GM12878 (cell line): ENCODE measurements at regions not wholly inside any gene's neighbourhood (a gene's known extent, or its start where the extent isn't known, plus 50 kb on each side); places are given as distances from the start of the nearest gene placed in this dataset.

ENCODE experiments used
- ATAC-seq: fragments of 200-7000 bp; cut with Tn5 transposase; 3 replicates; pipeline ENCODE4 v1.9.1; 2020; ENCODE audit warnings: mild to moderate bottlenecking, moderate library complexity
- BruUV-seq: library from RNA; stranded (reverse); fragments of 400-500 nt; replicated peaks from 2 replicates; lab custom pipeline; 2021; lab: Mats Ljungman, UMichigan
- CTCF ChIA-PET: fragments of 300-600 bp; sonication (Branson Sonifier 250); formaldehyde crosslinking; extraction: SDS; loops from one replicate; lab custom pipeline; 2021; ENCODE audit warnings: inconsistent platforms; lab: Yijun Ruan, JAX
- POLR2A ChIA-PET: fragments of 350-600 bp; formaldehyde crosslinking; extraction: SDS; loops from one replicate; lab custom pipeline; 2021; ENCODE audit warnings: inconsistent platforms; lab: Charles Lee
- RAD21 ChIA-PET: fragments of 300-600 bp; sonication (Branson Sonifier 250); formaldehyde crosslinking; loops from one replicate; lab custom pipeline; 2023; ENCODE audit warnings: antibody characterized with exemption; ENCODE audit not compliant: unreplicated experiment; lab: Charles Lee
- SMC1A ChIA-PET: fragments of 300-600 bp; sonication (Branson Sonifier 250); formaldehyde crosslinking; loops from one replicate; lab custom pipeline; 2023; ENCODE audit not compliant: unreplicated experiment, uncharacterized antibody; lab: Charles Lee
- DNase-seq: peaks from one replicate; pipeline ENCODE4 v3.0.0-alpha.2; 2011; ENCODE audit warnings: low read depth, low spot score
- FAIRE-seq: peaks from 3 replicates; lab custom pipeline; 2011; peaks lifted over from hg19 to GRCh38; lab: Jason Lieb, UNC
- H2AFZ ChIP-seq: 2 replicates; pipeline ENCODE4 v1.6.0; 2011; ENCODE audit warnings: low read depth, low read length, control low read depth; ENCODE audit not compliant: control insufficient read depth
- H3K27ac ChIP-seq: 2 replicates; pipeline ENCODE4 v1.5.1; 2011; ENCODE audit warnings: control low read depth; ENCODE audit not compliant: control insufficient read depth, insufficient read depth
- H3K27me3 ChIP-seq, 2 experiments: replicated peaks in 1 of 2; 2 replicates each; pipeline versions ENCODE4 v1.6.0 to v1.6.1; 2011; ENCODE audit warnings: low read length in 1 of 2; ENCODE audit not compliant: control insufficient read depth in 2 of 2, insufficient read depth in 2 of 2
- H3K36me3 ChIP-seq, 2 experiments: 2 replicates each; pipeline ENCODE4 v1.5.1; 2011; ENCODE audit warnings: low read length in 1 of 2; ENCODE audit not compliant: control insufficient read depth in 2 of 2, insufficient read depth in 2 of 2
- H3K4me1 ChIP-seq: 2 replicates; pipeline ENCODE4 v1.6.1; 2011; ENCODE audit warnings: mild to moderate bottlenecking, low read length, moderate library complexity, mixed read lengths; ENCODE audit not compliant: control insufficient read depth, insufficient read depth
- H3K4me2 ChIP-seq: 2 replicates; pipeline ENCODE4 v1.6.0; 2011; ENCODE audit warnings: control low read depth; ENCODE audit not compliant: control insufficient read depth, insufficient read depth
- H3K4me3 ChIP-seq: fragments of 200-600 bp; sonication (generic); 2 replicates; pipeline ENCODE4 v1.5.1; 2016
- H3K79me2 ChIP-seq: 2 replicates; pipeline ENCODE4 v1.6.0; 2011; ENCODE audit warnings: low read length; ENCODE audit not compliant: control insufficient read depth, insufficient read depth
- H3K9ac ChIP-seq: 2 replicates; pipeline ENCODE4 v1.8.0; 2011; ENCODE audit warnings: low read length, control low read depth, mixed read lengths; ENCODE audit not compliant: control insufficient read depth, insufficient read depth
- H3K9me3 ChIP-seq: replicated peaks from 3 replicates; pipeline ENCODE4 v1.5.1; 2011; ENCODE audit warnings: mild to moderate bottlenecking, low read length; ENCODE audit not compliant: control insufficient read depth, insufficient read depth
- H4K20me1 ChIP-seq: 2 replicates; pipeline ENCODE4 v1.6.0; 2011; ENCODE audit not compliant: control insufficient read depth, insufficient read depth
- BACH1 ChIP-seq: fragments of 450-650 bp; IDR thresholded peaks from 2 replicates; pipeline ENCODE4 v1.6.1; 2017; ENCODE audit warnings: mild to moderate bottlenecking, borderline replicate concordance
- CHD2 ChIP-seq: IDR thresholded peaks from 2 replicates; pipeline ENCODE4 v1.6.1; 2011; ENCODE audit warnings: low read depth, low read length, improper control_type of control experiment, borderline replicate concordance
- CHD4 ChIP-seq: fragments of 200-600 bp; sonication (generic); IDR thresholded peaks from 2 replicates; pipeline ENCODE4 v1.6.1; 2016; ENCODE audit warnings: mild to moderate bottlenecking
- GATAD2B ChIP-seq: fragments of 450-650 bp; conservative IDR thresholded peaks from 2 replicates; pipeline ENCODE4 v1.6.1; 2017; ENCODE audit warnings: low read depth, mild to moderate bottlenecking, moderate library complexity
- HDAC6 ChIP-seq: fragments of 200-600 bp; sonication (generic); IDR thresholded peaks from one replicate; pipeline ENCODE4 v1.8.0; 2017; ENCODE audit warnings: antibody characterized with exemption; ENCODE audit not compliant: unreplicated experiment
- MEF2A ChIP-seq: IDR thresholded peaks from 2 replicates; pipeline ENCODE4 v1.6.1; 2011; ENCODE audit warnings: low read depth, mild to moderate bottlenecking, low read length, moderate library complexity; ENCODE audit not compliant: insufficient read depth
- NFYB ChIP-seq: IDR thresholded peaks from 2 replicates; pipeline ENCODE4 v1.6.1; 2011; ENCODE audit warnings: low read depth, mild to moderate bottlenecking, low read length, improper control_type of control experiment, moderate library complexity; ENCODE audit not compliant: insufficient read depth
- NRF1 ChIP-seq: conservative IDR thresholded peaks from 2 replicates; pipeline ENCODE4 v1.6.1; 2011; ENCODE audit warnings: mild to moderate bottlenecking, low read depth, low read length, improper control_type of control experiment
- SREBF2 ChIP-seq: IDR thresholded peaks from 2 replicates; pipeline ENCODE4 v1.6.1; 2012; ENCODE audit warnings: mild to moderate bottlenecking, low read length
- TBL1XR1 ChIP-seq: IDR thresholded peaks from 2 replicates; pipeline ENCODE4 v1.6.1; 2012; ENCODE audit warnings: low read depth, low read length, improper control_type of control experiment
- WGBS: methylation state at CpG from one replicate; pipeline ENCODE4 v1.1.6; 2016; ENCODE audit warnings: low lambda C conversion rate; ENCODE audit not compliant: insufficient replicate concordance, insufficient coverage; ENCODE audit errors: missing lambda C conversion rate; 5-methylcytosine and 5-hydroxymethylcytosine counted together
- in situ Hi-C: fragments of 300-500 bp; cut with MboI; formaldehyde crosslinking; loops from 9 replicates; pipeline ENCODE4 v1.14.3; 2018; ENCODE audit warnings: mixed read lengths
- intact Hi-C: fragments of 100-400 bp; cut with micrococcal nuclease; formaldehyde crosslinking; loops from one replicate; pipeline ENCODE4 v1.14.2; 2022; ENCODE audit not compliant: unreplicated experiment
- TF ChIP-seq, protein P1 (sequence below): fragments of 450-650 bp; IDR thresholded peaks from 2 replicates; pipeline ENCODE4 v1.6.1; 2017; ENCODE audit warnings: mild to moderate bottlenecking
- TF ChIP-seq, protein P2 (sequence below): fragments of 450-650 bp; IDR thresholded peaks from 2 replicates; pipeline ENCODE4 v1.6.1; 2017; ENCODE audit warnings: mild to moderate bottlenecking, moderate library complexity
- TF ChIP-seq, protein P3 (sequence below): IDR thresholded peaks from 2 replicates; pipeline ENCODE4 v1.6.1; 2011; ENCODE audit warnings: low read depth, mild to moderate bottlenecking, low read length, moderate library complexity, borderline replicate concordance; ENCODE audit errors: extremely low read depth
- TF ChIP-seq, protein P4 (sequence below): fragments of 450-650 bp; IDR thresholded peaks from 2 replicates; pipeline ENCODE4 v1.6.1; 2017; ENCODE audit warnings: mild to moderate bottlenecking, low read depth, inconsistent platforms; ENCODE audit not compliant: poor library complexity, severe bottlenecking
- TF ChIP-seq, protein P5 (sequence below): fragments of 450-650 bp; IDR thresholded peaks from 2 replicates; pipeline ENCODE4 v1.6.1; 2017; ENCODE audit warnings: low read depth, mild to moderate bottlenecking, moderate library complexity

DNA sequence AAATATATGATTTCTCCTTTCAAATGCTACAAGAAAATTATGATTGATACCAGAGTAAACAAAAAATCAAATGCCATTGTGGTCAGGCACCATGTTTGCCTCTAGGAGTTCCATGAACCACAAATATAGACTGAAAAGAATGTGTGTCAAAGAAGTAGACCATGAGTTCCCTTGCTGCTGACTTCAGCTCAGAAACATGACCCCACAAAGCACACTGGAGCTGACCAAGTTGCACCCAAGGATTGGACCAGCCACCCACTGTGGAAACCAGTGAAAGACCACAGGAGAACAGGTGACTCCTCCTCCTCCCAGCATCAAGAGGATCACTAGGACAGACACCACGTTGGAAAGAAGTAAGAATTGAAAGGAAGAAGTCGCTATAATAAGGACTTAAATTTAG is 90.8 kb upstream of the TENT5A start:
- Histone ChIP-seq H3K27me3 (no peaks in the 10 kb centered on the region), H3K4me3 (no peak overlapping the region), H3K9me3 (no peaks in the 10 kb centered on the region), H3K79me2 (no peaks in the 10 kb centered on the region), H3K4me1 (no peaks in the 10 kb centered on the region), H3K36me3 (no peaks in the 10 kb centered on the region), H3K4me2 (no peak overlapping the region), H3K9ac (no peak overlapping the region), H3K27ac (no peak overlapping the region), H4K20me1 (no peaks in the 10 kb centered on the region), H2AFZ (no peak overlapping the region)
- intact Hi-C loops (no loop called here), in situ Hi-C loops (no loop called here)
- ChIA-PET POLR2A (no interaction called here), SMC1A (interaction anchor here (1.1 to 2.8 kb wide), 4 partner anchors 11 to 163 kb away, joined by 3 to 9 read pairs (median 7); no protein-coding TSS in a partner anchor), RAD21 (no interaction called here), CTCF (interaction anchor here (1.1 kb wide), 1 partner anchor 9 kb away, joined by 3 read pairs; no protein-coding TSS in a partner anchor)
- WGBS, result 0% methylated on average over 2 of the region's 2 CpGs
- no peak for FAIRE-seq
- DNase-seq, result no peak
- no TSS peak for BruUV-seq
- no peak for ATAC-seq
- TF ChIP-seq CHD4 (no peak), BACH1 (no peak), TBL1XR1 (no peak), MEF2A (no peak), NFYB (no peak), SREBF2 (no peak), CHD2 (no peak), GATAD2B (no peak), HDAC6 (no peak), NRF1 (no peak)
- TF ChIP-seq, protein P1, sequence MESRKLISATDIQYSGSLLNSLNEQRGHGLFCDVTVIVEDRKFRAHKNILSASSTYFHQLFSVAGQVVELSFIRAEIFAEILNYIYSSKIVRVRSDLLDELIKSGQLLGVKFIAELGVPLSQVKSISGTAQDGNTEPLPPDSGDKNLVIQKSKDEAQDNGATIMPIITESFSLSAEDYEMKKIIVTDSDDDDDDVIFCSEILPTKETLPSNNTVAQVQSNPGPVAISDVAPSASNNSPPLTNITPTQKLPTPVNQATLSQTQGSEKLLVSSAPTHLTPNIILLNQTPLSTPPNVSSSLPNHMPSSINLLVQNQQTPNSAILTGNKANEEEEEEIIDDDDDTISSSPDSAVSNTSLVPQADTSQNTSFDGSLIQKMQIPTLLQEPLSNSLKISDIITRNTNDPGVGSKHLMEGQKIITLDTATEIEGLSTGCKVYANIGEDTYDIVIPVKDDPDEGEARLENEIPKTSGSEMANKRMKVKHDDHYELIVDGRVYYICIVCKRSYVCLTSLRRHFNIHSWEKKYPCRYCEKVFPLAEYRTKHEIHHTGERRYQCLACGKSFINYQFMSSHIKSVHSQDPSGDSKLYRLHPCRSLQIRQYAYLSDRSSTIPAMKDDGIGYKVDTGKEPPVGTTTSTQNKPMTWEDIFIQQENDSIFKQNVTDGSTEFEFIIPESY, result no peak
- TF ChIP-seq, protein P2, sequence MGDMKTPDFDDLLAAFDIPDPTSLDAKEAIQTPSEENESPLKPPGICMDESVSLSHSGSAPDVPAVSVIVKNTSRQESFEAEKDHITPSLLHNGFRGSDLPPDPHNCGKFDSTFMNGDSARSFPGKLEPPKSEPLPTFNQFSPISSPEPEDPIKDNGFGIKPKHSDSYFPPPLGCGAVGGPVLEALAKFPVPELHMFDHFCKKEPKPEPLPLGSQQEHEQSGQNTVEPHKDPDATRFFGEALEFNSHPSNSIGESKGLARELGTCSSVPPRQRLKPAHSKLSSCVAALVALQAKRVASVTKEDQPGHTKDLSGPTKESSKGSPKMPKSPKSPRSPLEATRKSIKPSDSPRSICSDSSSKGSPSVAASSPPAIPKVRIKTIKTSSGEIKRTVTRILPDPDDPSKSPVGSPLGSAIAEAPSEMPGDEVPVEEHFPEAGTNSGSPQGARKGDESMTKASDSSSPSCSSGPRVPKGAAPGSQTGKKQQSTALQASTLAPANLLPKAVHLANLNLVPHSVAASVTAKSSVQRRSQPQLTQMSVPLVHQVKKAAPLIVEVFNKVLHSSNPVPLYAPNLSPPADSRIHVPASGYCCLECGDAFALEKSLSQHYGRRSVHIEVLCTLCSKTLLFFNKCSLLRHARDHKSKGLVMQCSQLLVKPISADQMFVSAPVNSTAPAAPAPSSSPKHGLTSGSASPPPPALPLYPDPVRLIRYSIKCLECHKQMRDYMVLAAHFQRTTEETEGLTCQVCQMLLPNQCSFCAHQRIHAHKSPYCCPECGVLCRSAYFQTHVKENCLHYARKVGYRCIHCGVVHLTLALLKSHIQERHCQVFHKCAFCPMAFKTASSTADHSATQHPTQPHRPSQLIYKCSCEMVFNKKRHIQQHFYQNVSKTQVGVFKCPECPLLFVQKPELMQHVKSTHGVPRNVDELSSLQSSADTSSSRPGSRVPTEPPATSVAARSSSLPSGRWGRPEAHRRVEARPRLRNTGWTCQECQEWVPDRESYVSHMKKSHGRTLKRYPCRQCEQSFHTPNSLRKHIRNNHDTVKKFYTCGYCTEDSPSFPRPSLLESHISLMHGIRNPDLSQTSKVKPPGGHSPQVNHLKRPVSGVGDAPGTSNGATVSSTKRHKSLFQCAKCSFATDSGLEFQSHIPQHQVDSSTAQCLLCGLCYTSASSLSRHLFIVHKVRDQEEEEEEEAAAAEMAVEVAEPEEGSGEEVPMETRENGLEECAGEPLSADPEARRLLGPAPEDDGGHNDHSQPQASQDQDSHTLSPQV, result no peak
- TF ChIP-seq, protein P3, sequence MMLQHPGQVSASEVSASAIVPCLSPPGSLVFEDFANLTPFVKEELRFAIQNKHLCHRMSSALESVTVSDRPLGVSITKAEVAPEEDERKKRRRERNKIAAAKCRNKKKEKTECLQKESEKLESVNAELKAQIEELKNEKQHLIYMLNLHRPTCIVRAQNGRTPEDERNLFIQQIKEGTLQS, result no peak
- TF ChIP-seq, protein P4, sequence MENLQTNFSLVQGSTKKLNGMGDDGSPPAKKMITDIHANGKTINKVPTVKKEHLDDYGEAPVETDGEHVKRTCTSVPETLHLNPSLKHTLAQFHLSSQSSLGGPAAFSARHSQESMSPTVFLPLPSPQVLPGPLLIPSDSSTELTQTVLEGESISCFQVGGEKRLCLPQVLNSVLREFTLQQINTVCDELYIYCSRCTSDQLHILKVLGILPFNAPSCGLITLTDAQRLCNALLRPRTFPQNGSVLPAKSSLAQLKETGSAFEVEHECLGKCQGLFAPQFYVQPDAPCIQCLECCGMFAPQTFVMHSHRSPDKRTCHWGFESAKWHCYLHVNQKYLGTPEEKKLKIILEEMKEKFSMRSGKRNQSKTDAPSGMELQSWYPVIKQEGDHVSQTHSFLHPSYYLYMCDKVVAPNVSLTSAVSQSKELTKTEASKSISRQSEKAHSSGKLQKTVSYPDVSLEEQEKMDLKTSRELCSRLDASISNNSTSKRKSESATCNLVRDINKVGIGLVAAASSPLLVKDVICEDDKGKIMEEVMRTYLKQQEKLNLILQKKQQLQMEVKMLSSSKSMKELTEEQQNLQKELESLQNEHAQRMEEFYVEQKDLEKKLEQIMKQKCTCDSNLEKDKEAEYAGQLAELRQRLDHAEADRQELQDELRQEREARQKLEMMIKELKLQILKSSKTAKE, result no peak
- TF ChIP-seq, protein P5, sequence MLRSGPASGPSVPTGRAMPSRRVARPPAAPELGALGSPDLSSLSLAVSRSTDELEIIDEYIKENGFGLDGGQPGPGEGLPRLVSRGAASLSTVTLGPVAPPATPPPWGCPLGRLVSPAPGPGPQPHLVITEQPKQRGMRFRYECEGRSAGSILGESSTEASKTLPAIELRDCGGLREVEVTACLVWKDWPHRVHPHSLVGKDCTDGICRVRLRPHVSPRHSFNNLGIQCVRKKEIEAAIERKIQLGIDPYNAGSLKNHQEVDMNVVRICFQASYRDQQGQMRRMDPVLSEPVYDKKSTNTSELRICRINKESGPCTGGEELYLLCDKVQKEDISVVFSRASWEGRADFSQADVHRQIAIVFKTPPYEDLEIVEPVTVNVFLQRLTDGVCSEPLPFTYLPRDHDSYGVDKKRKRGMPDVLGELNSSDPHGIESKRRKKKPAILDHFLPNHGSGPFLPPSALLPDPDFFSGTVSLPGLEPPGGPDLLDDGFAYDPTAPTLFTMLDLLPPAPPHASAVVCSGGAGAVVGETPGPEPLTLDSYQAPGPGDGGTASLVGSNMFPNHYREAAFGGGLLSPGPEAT, result no peak
